DND-41 (cell line): ENCODE measurements at regions not wholly inside any gene's neighbourhood (a gene's known extent, or its start where the extent isn't known, plus 50 kb on each side); places are given as distances from the start of the nearest gene placed in this dataset.

Experiments
- ATAC-seq: fragments of 200-7000 bp; cut with Tn5 transposase; 3 replicates; pipeline ENCODE4 v1.9.1; 2021; ENCODE audit warnings: low read depth; ENCODE audit not compliant: insufficient read depth
- DNase-seq: peaks from one replicate; pipeline ENCODE4 v3.0.0-alpha.2; 2020
- H2AFZ ChIP-seq: 2 replicates; pipeline ENCODE4 v1.6.0; 2012; ENCODE audit warnings: low read depth, low read length
- H3K27ac ChIP-seq: 2 replicates; pipeline ENCODE4 v1.5.1; 2012; ENCODE audit warnings: low read length, inconsistent platforms
- H3K27me3 ChIP-seq: fragments of 200-600 bp; sonication (generic); 2 replicates; pipeline ENCODE4 v1.6.0; 2012; ENCODE audit warnings: low read length, mild to moderate bottlenecking, inconsistent platforms; ENCODE audit not compliant: insufficient read depth, poor library complexity
- H3K36me3 ChIP-seq: 2 replicates; pipeline ENCODE4 v1.5.1; 2012; ENCODE audit warnings: low read length, inconsistent platforms; ENCODE audit not compliant: insufficient read depth
- H3K4me1 ChIP-seq: 2 replicates; pipeline ENCODE4 v1.5.1; 2012; ENCODE audit warnings: mild to moderate bottlenecking, low read length; ENCODE audit not compliant: insufficient read depth
- H3K4me2 ChIP-seq: 2 replicates; pipeline ENCODE4 v1.6.0; 2012; ENCODE audit warnings: mild to moderate bottlenecking, moderate library complexity, low read length, inconsistent platforms; ENCODE audit not compliant: insufficient read depth
- H3K4me3 ChIP-seq, 2 experiments: fragments of 200-600 bp in 1 of 2; shearing (Covaris generic) in 1 of 2; 2 replicates each; pipeline ENCODE4 v1.5.1; 2012 to 2016; ENCODE audit warnings: inconsistent platforms in 2 of 2, low read length in 2 of 2, mild to moderate bottlenecking in 2 of 2, low read depth in 1 of 2, moderate library complexity in 1 of 2
- H3K79me2 ChIP-seq: 2 replicates; pipeline ENCODE4 v1.6.0; 2012; ENCODE audit warnings: low read length, inconsistent platforms; ENCODE audit not compliant: insufficient read depth
- H3K9ac ChIP-seq: 2 replicates; pipeline ENCODE4 v1.6.0; 2012; ENCODE audit warnings: low read depth, mild to moderate bottlenecking, inconsistent platforms, low read length, moderate library complexity
- H3K9me3 ChIP-seq: 2 replicates; pipeline ENCODE4 v1.5.1; 2012; ENCODE audit warnings: low read length, moderate library complexity, mild to moderate bottlenecking, inconsistent platforms; ENCODE audit not compliant: insufficient read depth, severe bottlenecking
- H4K20me1 ChIP-seq: 2 replicates; pipeline ENCODE4 v1.6.0; 2012; ENCODE audit warnings: low read length; ENCODE audit not compliant: insufficient read depth
- CTCF ChIP-seq: IDR thresholded peaks from 2 replicates; pipeline ENCODE4 v1.5.1; 2012; ENCODE audit warnings: borderline replicate concordance, low read length, moderate library complexity, mild to moderate bottlenecking; ENCODE audit not compliant: poor library complexity, severe bottlenecking; ENCODE audit errors: extremely low read depth
- EZH2 ChIP-seq: IDR thresholded peaks from 3 replicates; pipeline ENCODE4 v1.6.1; 2012; ENCODE audit warnings: borderline replicate concordance, low read depth, mild to moderate bottlenecking, moderate library complexity, low read length, inconsistent platforms; ENCODE audit not compliant: severe bottlenecking

DNA sequence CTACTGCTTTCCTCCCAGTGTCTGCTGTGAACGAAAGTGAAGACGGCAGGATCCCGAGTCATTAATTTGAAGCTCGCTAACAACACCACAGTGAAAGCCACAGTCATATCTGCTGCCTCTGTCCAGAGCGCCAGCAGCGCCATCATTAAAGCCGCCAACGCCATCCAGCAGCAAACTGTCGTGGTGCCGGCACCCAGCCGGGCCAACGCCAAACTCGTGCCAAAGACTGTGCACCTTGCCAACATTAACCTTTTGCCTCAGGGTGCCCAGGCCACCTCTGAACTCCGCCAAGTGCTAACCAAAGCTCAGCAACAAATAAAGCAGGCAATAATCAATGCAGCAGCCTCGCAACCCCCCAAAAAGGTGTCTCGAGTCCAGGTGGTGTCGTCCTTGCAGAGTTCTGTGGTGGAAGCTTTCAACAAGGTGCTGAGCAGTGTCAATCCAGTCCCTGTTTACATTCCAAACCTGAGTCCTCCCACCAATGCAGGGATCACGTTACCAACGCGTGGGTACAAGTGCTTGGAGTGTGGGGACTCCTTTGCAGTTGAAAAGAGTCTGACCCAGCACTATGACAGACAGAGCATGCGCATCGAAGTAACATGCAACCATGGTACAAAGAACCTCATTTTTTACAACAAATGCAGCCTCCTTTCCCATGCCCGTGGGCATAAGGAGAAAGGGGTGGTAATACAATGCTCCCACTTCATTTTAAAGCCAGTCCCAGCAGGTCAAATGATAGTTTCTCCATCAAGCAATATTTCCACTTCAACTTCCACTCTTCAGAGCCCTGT, 94.8 kb upstream of the KCNMA1 start:
- no peaks in the 10 kb centered on the region for H4K20me1 ChIP-seq
- H3K9ac ChIP-seq = no peak overlapping the region
- H3K79me2 ChIP-seq = no peaks in the 10 kb centered on the region
- H3K4me2 ChIP-seq = no peak overlapping the region
- TF ChIP-seq EZH2 (no peak), CTCF (no peak)
- no peak overlapping the region for H3K4me3 ChIP-seq
- ATAC-seq (no peak), DNase-seq (no peak)
- no peak overlapping the region for H2AFZ ChIP-seq
- no peaks in the 10 kb centered on the region for H3K4me1 ChIP-seq
- no peak overlapping the region for H3K27ac ChIP-seq
- H3K36me3 ChIP-seq = no peaks in the 10 kb centered on the region
- no peaks in the 10 kb centered on the region for H3K27me3 ChIP-seq
- H3K9me3 ChIP-seq = no peaks in the 10 kb centered on the region

DNA sequence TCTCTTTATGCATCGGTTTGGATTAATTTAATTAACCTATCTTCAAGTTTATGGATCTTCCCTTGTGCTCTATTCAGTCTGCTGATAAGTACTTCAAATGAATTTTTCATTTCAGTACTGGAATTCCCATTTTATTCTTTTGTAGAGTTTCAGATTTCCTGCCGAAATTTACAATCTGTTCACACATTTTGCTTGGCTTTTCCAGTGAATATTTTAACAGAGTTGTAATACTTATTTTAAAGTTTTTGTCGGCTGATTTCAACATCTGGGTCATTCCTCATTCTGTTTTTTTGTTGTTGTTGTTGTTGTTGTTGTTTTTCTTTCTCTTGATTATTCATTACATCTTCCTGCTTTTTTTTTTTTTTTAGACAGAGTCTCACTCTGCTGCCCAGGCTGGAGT, 89.9 kb upstream of the KCNMA1 start:
- no peak overlapping the region for H2AFZ ChIP-seq
- DNase-seq = no peak
- H3K9ac ChIP-seq = no peak overlapping the region
- TF ChIP-seq CTCF = no peak
- no peak for TF ChIP-seq EZH2
- H3K4me1 ChIP-seq = no peaks in the 10 kb centered on the region
- no peak overlapping the region for H3K4me2 ChIP-seq
- H3K36me3 ChIP-seq = no peaks in the 10 kb centered on the region
- no peak overlapping the region for H3K27ac ChIP-seq
- H3K9me3 ChIP-seq = no peaks in the 10 kb centered on the region
- no peak for ATAC-seq
- no peaks in the 10 kb centered on the region for H3K27me3 ChIP-seq
- H4K20me1 ChIP-seq = no peaks in the 10 kb centered on the region
- H3K79me2 ChIP-seq = no peaks in the 10 kb centered on the region
- H3K4me3 ChIP-seq = no peak overlapping the region

GRCh38 chr10:77726732-77727131, 89.1 kb upstream of the KCNMA1 start:
- Histone ChIP-seq H3K9ac (no peak overlapping the region), H3K27me3 (no peaks in the 10 kb centered on the region), H4K20me1 (no peaks in the 10 kb centered on the region), H3K4me1 (no peaks in the 10 kb centered on the region), H3K4me3 (no peak overlapping the region), H2AFZ (no peak overlapping the region), H3K27ac (no peak overlapping the region), H3K9me3 (no peaks in the 10 kb centered on the region), H3K4me2 (no peak overlapping the region), H3K36me3 (no peaks in the 10 kb centered on the region), H3K79me2 (no peaks in the 10 kb centered on the region)
- TF ChIP-seq EZH2 (no peak), CTCF (no peak)
- no peak for DNase-seq
- ATAC-seq = no peak

GRCh38 chr10:77726301-77726700, 88.7 kb upstream of the KCNMA1 start:
- Histone ChIP-seq H4K20me1 (no peaks in the 10 kb centered on the region), H3K4me3 (no peak overlapping the region), H3K4me2 (no peak overlapping the region), H3K27ac (no peak overlapping the region), H3K9me3 (no peaks in the 10 kb centered on the region), H3K27me3 (no peaks in the 10 kb centered on the region), H3K9ac (no peak overlapping the region), H3K79me2 (no peaks in the 10 kb centered on the region), H2AFZ (no peak overlapping the region), H3K4me1 (no peaks in the 10 kb centered on the region), H3K36me3 (no peaks in the 10 kb centered on the region)
- TF ChIP-seq CTCF (no peak), EZH2 (no peak)
- no peak for DNase-seq
- no peak for ATAC-seq
